ENCODE measurements at regions not wholly inside any gene's neighbourhood (a gene's known extent, or its start where the extent isn't known, plus 50 kb on each side); places are given as distances from the start of the nearest gene placed in this dataset.

DNA sequence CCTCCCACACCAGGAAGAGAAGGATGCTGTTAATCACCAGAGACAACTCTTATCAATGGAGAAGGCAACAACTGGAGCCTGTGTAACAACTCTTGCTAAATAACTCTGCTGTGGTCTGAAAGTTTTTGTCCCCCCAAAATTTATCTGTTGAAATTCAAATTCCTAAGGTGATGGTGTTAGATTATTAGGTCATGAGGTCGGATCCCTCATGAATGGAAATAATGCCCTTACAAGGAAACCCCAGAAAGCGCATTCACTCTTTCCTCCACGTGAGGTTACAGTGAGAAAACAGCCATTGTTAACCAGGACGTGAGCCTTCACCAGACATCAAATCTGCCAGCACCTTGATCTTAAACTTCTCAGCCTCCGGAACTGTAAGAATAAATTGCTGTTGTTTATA, 141.9 kb upstream of the CXADR start:
- CTCF ChIA-PET, result no interaction called here
- Histone ChIP-seq H3K27me3 (replicated peaks in 2 of 5; ENCODE audit: control insufficient read depth in 4 of 5, insufficient read depth in 5 of 5, low read length in 4 of 5) (peaks cover 0 to 6% (median 0%) of the 10 kb centered on the region in 5 experiments), H3K36me3 (ENCODE audit: control insufficient read depth in 4 of 4, insufficient read depth in 4 of 4, low read length in 3 of 4) (no peaks in the 10 kb centered on the region), H3K4me3 (ENCODE audit: control insufficient read depth in 1 of 7, extremely low read depth in 1 of 7, insufficient read depth in 4 of 7, low read depth in 2 of 7, low read length in 6 of 7) (no peak overlapping the region), H3K27ac (ENCODE audit: insufficient read depth in 1 of 2, low read depth in 1 of 2, low read length in 2 of 2, poor library complexity in 1 of 2, severe bottlenecking in 2 of 2) (no peak overlapping the region), H3K4me1 (ENCODE audit: control extremely low read depth in 1 of 4, control insufficient read depth in 4 of 4, insufficient read depth in 4 of 4, low read length in 3 of 4) (no peaks in the 10 kb centered on the region), H3K9me3 (ENCODE audit: control extremely low read depth in 1 of 5, control insufficient read depth in 4 of 5, insufficient read depth in 2 of 5, low read depth in 1 of 5, low read length in 4 of 5) (no peaks in the 10 kb centered on the region)
- POLR2A ChIA-PET, result no interaction called here
- WGBS (ENCODE audit: insufficient coverage), result 20% methylated on average over 3 of the region's 5 CpGs
- DNase-seq, result no peak

GRCh38 chr21:17371450-17371849, 141.4 kb upstream of the CXADR start:
- CTCF ChIA-PET, result no interaction called here

GRCh38 chr21:17372200-17372599, 140.6 kb upstream of the CXADR start:
- no peak for DNase-seq
- ChIA-PET CTCF (no interaction called here), POLR2A (no interaction called here)
- WGBS (ENCODE audit: insufficient coverage), result no CpG with 5 or more reads among the region's 2 CpGs
- Histone ChIP-seq H3K9me3 (ENCODE audit: control extremely low read depth in 1 of 5, control insufficient read depth in 4 of 5, insufficient read depth in 2 of 5, low read depth in 1 of 5, low read length in 4 of 5) (no peaks in the 10 kb centered on the region), H3K4me3 (ENCODE audit: control insufficient read depth in 1 of 7, extremely low read depth in 1 of 7, insufficient read depth in 4 of 7, low read depth in 2 of 7, low read length in 6 of 7) (no peak overlapping the region), H3K4me1 (ENCODE audit: control extremely low read depth in 1 of 4, control insufficient read depth in 4 of 4, insufficient read depth in 4 of 4, low read length in 3 of 4) (no peaks in the 10 kb centered on the region), H3K27ac (ENCODE audit: insufficient read depth in 1 of 2, low read depth in 1 of 2, low read length in 2 of 2, poor library complexity in 1 of 2, severe bottlenecking in 2 of 2) (no peak overlapping the region), H3K27me3 (replicated peaks in 2 of 5; ENCODE audit: control insufficient read depth in 4 of 5, insufficient read depth in 5 of 5, low read length in 4 of 5) (peaks cover 0 to 6% (median 0%) of the 10 kb centered on the region in 5 experiments), H3K36me3 (ENCODE audit: control insufficient read depth in 4 of 4, insufficient read depth in 4 of 4, low read length in 3 of 4) (no peaks in the 10 kb centered on the region)

More at GRCh38 chr21:17371450-17371849, 141.4 kb upstream of the CXADR start:
- no peak for DNase-seq
- no peaks in the 10 kb centered on the region for H3K4me1 ChIP-seq (ENCODE audit: control extremely low read depth in 1 of 4, control insufficient read depth in 4 of 4, insufficient read depth in 4 of 4, low read length in 3 of 4)
- POLR2A ChIA-PET, result interaction anchor here (0.6 kb wide), 1 partner anchor 49 kb away, joined by 3 read pairs; no protein-coding TSS in a partner anchor
- no peaks in the 10 kb centered on the region for H3K9me3 ChIP-seq (ENCODE audit: control extremely low read depth in 1 of 5, control insufficient read depth in 4 of 5, insufficient read depth in 2 of 5, low read depth in 1 of 5, low read length in 4 of 5)
- H3K27me3 ChIP-seq (replicated peaks in 2 of 5; ENCODE audit: control insufficient read depth in 4 of 5, insufficient read depth in 5 of 5, low read length in 4 of 5), result peaks cover 0 to 6% (median 0%) of the 10 kb centered on the region in 5 experiments
- WGBS (ENCODE audit: insufficient coverage), result no CpG with 5 or more reads among the region's 1 CpG
- no peak overlapping the region for H3K27ac ChIP-seq (ENCODE audit: insufficient read depth in 1 of 2, low read depth in 1 of 2, low read length in 2 of 2, poor library complexity in 1 of 2, severe bottlenecking in 2 of 2)
- no peak overlapping the region for H3K4me3 ChIP-seq (ENCODE audit: control insufficient read depth in 1 of 7, extremely low read depth in 1 of 7, insufficient read depth in 4 of 7, low read depth in 2 of 7, low read length in 6 of 7)
- H3K36me3 ChIP-seq (ENCODE audit: control insufficient read depth in 4 of 4, insufficient read depth in 4 of 4, low read length in 3 of 4), result no peaks in the 10 kb centered on the region

DNA sequence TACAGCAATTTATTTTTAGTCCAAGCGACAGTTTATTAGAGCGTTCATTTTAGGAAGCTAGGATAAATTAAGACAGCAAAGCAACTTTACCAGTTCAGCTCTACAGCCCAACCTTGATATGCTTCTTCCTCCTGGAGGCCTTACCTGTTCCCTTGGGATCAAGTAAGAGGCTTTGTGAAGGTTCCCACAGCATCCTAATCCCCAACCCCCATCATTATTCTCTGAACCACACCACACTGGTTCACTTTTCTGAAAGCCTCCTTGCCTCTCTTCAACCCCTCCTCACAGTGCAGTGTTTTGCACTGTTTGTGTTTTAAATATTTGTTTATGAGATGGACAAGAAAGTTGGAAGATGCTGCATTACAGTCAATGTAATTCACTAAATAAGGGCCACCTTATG, 126.3 kb upstream of the CXADR start:
- no peaks in the 10 kb centered on the region for H3K36me3 ChIP-seq (ENCODE audit: control insufficient read depth in 4 of 4, insufficient read depth in 4 of 4, low read length in 3 of 4)
- WGBS (ENCODE audit: insufficient coverage), result 50% methylated on average over 2 of the region's 2 CpGs
- POLR2A ChIA-PET, result no interaction called here

DNA sequence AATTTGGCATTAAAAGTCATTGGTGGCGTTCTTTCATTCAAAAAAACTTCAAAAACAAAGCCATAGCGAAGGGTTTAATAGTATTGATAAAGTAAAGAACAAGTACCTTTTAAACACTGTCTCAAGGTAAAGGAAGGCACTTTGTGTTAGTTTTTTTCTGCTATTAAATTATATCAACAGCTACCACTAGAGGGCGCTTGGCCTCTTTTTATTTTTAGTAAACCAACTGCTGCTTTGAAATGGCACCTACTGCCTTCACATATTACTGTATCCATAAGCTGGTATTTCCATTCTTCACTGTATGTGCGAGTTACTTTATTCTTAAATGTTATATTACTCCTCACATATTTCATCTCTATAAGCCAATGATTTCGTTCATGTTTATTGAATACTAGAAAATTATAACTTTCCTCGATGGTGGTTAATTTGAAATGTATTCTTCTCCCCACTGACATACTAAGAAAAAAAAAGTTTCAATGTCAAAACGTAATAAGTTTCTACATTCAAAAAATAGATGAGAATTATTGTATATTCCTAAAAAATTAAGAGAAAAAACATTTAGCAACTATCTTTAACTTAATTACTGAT, 125.7 kb upstream of the CXADR start:
- no CpG with 5 or more reads among the region's 7 CpGs for WGBS (ENCODE audit: insufficient coverage)
- Histone ChIP-seq H3K4me1 (ENCODE audit: control extremely low read depth in 1 of 4, control insufficient read depth in 4 of 4, insufficient read depth in 4 of 4, low read length in 3 of 4) (no peaks in the 10 kb centered on the region), H3K36me3 (ENCODE audit: control insufficient read depth in 4 of 4, insufficient read depth in 4 of 4, low read length in 3 of 4) (no peaks in the 10 kb centered on the region), H3K9me3 (ENCODE audit: control extremely low read depth in 1 of 5, control insufficient read depth in 4 of 5, insufficient read depth in 2 of 5, low read depth in 1 of 5, low read length in 4 of 5) (no peaks in the 10 kb centered on the region), H3K27me3 (replicated peaks in 2 of 5; ENCODE audit: control insufficient read depth in 4 of 5, insufficient read depth in 5 of 5, low read length in 4 of 5) (peaks cover 0 to 3% (median 0%) of the 10 kb centered on the region in 5 experiments), H3K27ac (ENCODE audit: insufficient read depth in 1 of 2, low read depth in 1 of 2, low read length in 2 of 2, poor library complexity in 1 of 2, severe bottlenecking in 2 of 2) (no peak overlapping the region), H3K4me3 (ENCODE audit: control insufficient read depth in 1 of 7, extremely low read depth in 1 of 7, insufficient read depth in 4 of 7, low read depth in 2 of 7, low read length in 6 of 7) (no peak overlapping the region)
- CTCF ChIA-PET, result interaction anchor here (1.0 to 7.1 kb wide), 8 partner anchors 10 to 204 kb away, joined by 3 to 107 read pairs (median 4); no protein-coding TSS in a partner anchor
- peak; percentile 63 to 77 (median 68) for DNase-seq
- POLR2A ChIA-PET, result no interaction called here

More for the DNA sequence above, 126.3 kb upstream of the CXADR start:
- H3K9me3 ChIP-seq (ENCODE audit: control extremely low read depth in 1 of 5, control insufficient read depth in 4 of 5, insufficient read depth in 2 of 5, low read depth in 1 of 5, low read length in 4 of 5), result no peaks in the 10 kb centered on the region
- DNase-seq, result no peak
- H3K4me3 ChIP-seq (ENCODE audit: control insufficient read depth in 1 of 7, extremely low read depth in 1 of 7, insufficient read depth in 4 of 7, low read depth in 2 of 7, low read length in 6 of 7), result no peak overlapping the region
- CTCF ChIA-PET, result interaction anchor here (1.0 to 7.1 kb wide), 8 partner anchors 11 to 205 kb away, joined by 3 to 107 read pairs (median 4); no protein-coding TSS in a partner anchor
- peaks cover 0 to 3% (median 0%) of the 10 kb centered on the region in 5 experiments for H3K27me3 ChIP-seq (replicated peaks in 2 of 5; ENCODE audit: control insufficient read depth in 4 of 5, insufficient read depth in 5 of 5, low read length in 4 of 5)
- H3K27ac ChIP-seq (ENCODE audit: insufficient read depth in 1 of 2, low read depth in 1 of 2, low read length in 2 of 2, poor library complexity in 1 of 2, severe bottlenecking in 2 of 2), result no peak overlapping the region
- H3K4me1 ChIP-seq (ENCODE audit: control extremely low read depth in 1 of 4, control insufficient read depth in 4 of 4, insufficient read depth in 4 of 4, low read length in 3 of 4), result no peaks in the 10 kb centered on the region

- 64% methylated on average over 3 of the region's 4 CpGs for WGBS (ENCODE audit: insufficient coverage)
- Histone ChIP-seq H3K36me3 (ENCODE audit: control insufficient read depth in 4 of 4, insufficient read depth in 4 of 4, low read length in 3 of 4) (no peaks in the 10 kb centered on the region), H3K27ac (ENCODE audit: insufficient read depth in 1 of 2, low read depth in 1 of 2, low read length in 2 of 2, poor library complexity in 1 of 2, severe bottlenecking in 2 of 2) (no peak overlapping the region), H3K4me3 (ENCODE audit: control insufficient read depth in 1 of 7, extremely low read depth in 1 of 7, insufficient read depth in 4 of 7, low read depth in 2 of 7, low read length in 6 of 7) (no peak overlapping the region), H3K9me3 (ENCODE audit: control extremely low read depth in 1 of 5, control insufficient read depth in 4 of 5, insufficient read depth in 2 of 5, low read depth in 1 of 5, low read length in 4 of 5) (no peaks in the 10 kb centered on the region), H3K27me3 (replicated peaks in 2 of 5; ENCODE audit: control insufficient read depth in 4 of 5, insufficient read depth in 5 of 5, low read length in 4 of 5) (peaks cover 0 to 3% (median 0%) of the 10 kb centered on the region in 5 experiments), H3K4me1 (ENCODE audit: control extremely low read depth in 1 of 4, control insufficient read depth in 4 of 4, insufficient read depth in 4 of 4, low read length in 3 of 4) (no peaks in the 10 kb centered on the region)
- CTCF ChIA-PET, result interaction anchor here (0.9 to 7.1 kb wide), 11 partner anchors 16 to 216 kb away, joined by 3 to 107 read pairs (median 4); no protein-coding TSS in a partner anchor
- DNase-seq, result peak in 2 of 3 donors; percentile 49 to 51
- POLR2A ChIA-PET, result no interaction called here
These were observed 124.6 kb upstream of the CXADR start for GRCh38 chr21:17388226-17388625.

- ChIA-PET CTCF (interaction anchor here (1.0 to 7.1 kb wide), 5 partner anchors 102 to 215 kb away, joined by 3 to 107 read pairs (median 4); no protein-coding TSS in a partner anchor), POLR2A (no interaction called here)
- no peaks in the 10 kb centered on the region for H3K36me3 ChIP-seq (ENCODE audit: control insufficient read depth in 4 of 4, insufficient read depth in 4 of 4, low read length in 3 of 4)
- H3K27ac ChIP-seq (ENCODE audit: insufficient read depth in 1 of 2, low read depth in 1 of 2, low read length in 2 of 2, poor library complexity in 1 of 2, severe bottlenecking in 2 of 2), result no peak overlapping the region
- H3K9me3 ChIP-seq (ENCODE audit: control extremely low read depth in 1 of 5, control insufficient read depth in 4 of 5, insufficient read depth in 2 of 5, low read depth in 1 of 5, low read length in 4 of 5), result no peaks in the 10 kb centered on the region
- no CpG with 5 or more reads among the region's 1 CpG for WGBS (ENCODE audit: insufficient coverage)
- no peak for DNase-seq
- no peak overlapping the region for H3K4me3 ChIP-seq (ENCODE audit: control insufficient read depth in 1 of 7, extremely low read depth in 1 of 7, insufficient read depth in 4 of 7, low read depth in 2 of 7, low read length in 6 of 7)
- peaks cover 0 to 3% (median 0%) of the 10 kb centered on the region in 5 experiments for H3K27me3 ChIP-seq (replicated peaks in 2 of 5; ENCODE audit: control insufficient read depth in 4 of 5, insufficient read depth in 5 of 5, low read length in 4 of 5)
- no peaks in the 10 kb centered on the region for H3K4me1 ChIP-seq (ENCODE audit: control extremely low read depth in 1 of 4, control insufficient read depth in 4 of 4, insufficient read depth in 4 of 4, low read length in 3 of 4)
These were observed 123.5 kb upstream of the CXADR start for GRCh38 chr21:17389311-17389710.
